Bronchial epithelial cell (primary cell): ENCODE measurements at regions not wholly inside any gene's neighbourhood (a gene's known extent, or its start where the extent isn't known, plus 50 kb on each side); places are given as distances from the start of the nearest gene placed in this dataset.
A peak's percentile ranks its signal among the peaks of the same experiment; 100 is the strongest.

Experiments
- DNase-seq: peaks from one replicate; pipeline ENCODE4 v3.0.0-alpha.2; 2010; ENCODE audit warnings: low read depth
- FAIRE-seq: peaks from 2 replicates; lab custom pipeline; 2011; peaks lifted over from hg19 to GRCh38; lab: Jason Lieb, UNC
- H3K27me3 ChIP-seq: 2 replicates; pipeline ENCODE4 v1.5.1; 2011; ENCODE audit warnings: low read length; ENCODE audit not compliant: control insufficient read depth, insufficient read depth
- H3K36me3 ChIP-seq: 2 replicates; pipeline ENCODE4 v1.5.1; 2011; ENCODE audit warnings: low read length; ENCODE audit not compliant: control insufficient read depth, insufficient read depth
- H3K4me3 ChIP-seq: 2 replicates; pipeline ENCODE4 v1.5.1; 2011; ENCODE audit warnings: mild to moderate bottlenecking, low read depth, low read length, control low read depth
- CTCF ChIP-seq: IDR thresholded peaks from 2 replicates; pipeline ENCODE4 v1.5.1; 2011; ENCODE audit warnings: mild to moderate bottlenecking, moderate library complexity, low read length, control low read depth, inconsistent platforms; ENCODE audit not compliant: insufficient read depth, severe bottlenecking

- no peak for FAIRE-seq
- TF ChIP-seq CTCF, result no peak
- no peaks in the 10 kb centered on the region for H3K27me3 ChIP-seq
- H3K4me3 ChIP-seq, result no peak overlapping the region
- H3K36me3 ChIP-seq, result no peaks in the 10 kb centered on the region
- DNase-seq, result no peak
Measured at GRCh38 chr12:46884362-46884761, 58.6 kb upstream of the SLC38A4 start.

- H3K27me3 ChIP-seq, result no peaks in the 10 kb centered on the region
- H3K4me3 ChIP-seq, result no peak overlapping the region
- FAIRE-seq (no peak), DNase-seq (peak; percentile 17)
- no peaks in the 10 kb centered on the region for H3K36me3 ChIP-seq
- TF ChIP-seq CTCF, result no peak
Measured at GRCh38 chr12:46886541-46887041, 60.8 kb upstream of the SLC38A4 start.

GRCh38 chr12:46887870-46888269 lies 62.1 kb upstream of the SLC38A4 start:
- no peaks in the 10 kb centered on the region for H3K27me3 ChIP-seq
- DNase-seq (no peak), FAIRE-seq (no peak)
- no peaks in the 10 kb centered on the region for H3K36me3 ChIP-seq
- no peak overlapping the region for H3K4me3 ChIP-seq
- no peak for TF ChIP-seq CTCF

GRCh38 chr12:46888568-46888967 lies 62.8 kb upstream of the SLC38A4 start:
- no peaks in the 10 kb centered on the region for H3K36me3 ChIP-seq
- no peak overlapping the region for H3K4me3 ChIP-seq
- DNase-seq (no peak), FAIRE-seq (no peak)
- TF ChIP-seq CTCF, result no peak
- no peaks in the 10 kb centered on the region for H3K27me3 ChIP-seq

GRCh38 chr12:46891306-46891705 lies 65.5 kb upstream of the SLC38A4 start:
- TF ChIP-seq CTCF, result no peak
- H3K4me3 ChIP-seq, result no peak overlapping the region
- no peaks in the 10 kb centered on the region for H3K27me3 ChIP-seq
- H3K36me3 ChIP-seq, result no peaks in the 10 kb centered on the region
- FAIRE-seq (no peak), DNase-seq (peak; percentile 30)

- no peaks in the 10 kb centered on the region for H3K36me3 ChIP-seq
- no peaks in the 10 kb centered on the region for H3K27me3 ChIP-seq
- peak; percentile 47 for FAIRE-seq
- no peak overlapping the region for H3K4me3 ChIP-seq
- no peak for DNase-seq
- TF ChIP-seq CTCF, result no peak
Measured at GRCh38 chr12:46892034-46892705, 66.4 kb upstream of the SLC38A4 start.
